NCI-H774 (cell line): ENCODE measurements at regions not wholly inside any gene's neighbourhood (a gene's known extent, or its start where the extent isn't known, plus 50 kb on each side); places are given as distances from the start of the nearest gene placed in this dataset.

Experiments used
- DNase-seq: peaks from one replicate; lab custom pipeline; 2025; lab: John Stamatoyannopoulos, UW

DNA sequence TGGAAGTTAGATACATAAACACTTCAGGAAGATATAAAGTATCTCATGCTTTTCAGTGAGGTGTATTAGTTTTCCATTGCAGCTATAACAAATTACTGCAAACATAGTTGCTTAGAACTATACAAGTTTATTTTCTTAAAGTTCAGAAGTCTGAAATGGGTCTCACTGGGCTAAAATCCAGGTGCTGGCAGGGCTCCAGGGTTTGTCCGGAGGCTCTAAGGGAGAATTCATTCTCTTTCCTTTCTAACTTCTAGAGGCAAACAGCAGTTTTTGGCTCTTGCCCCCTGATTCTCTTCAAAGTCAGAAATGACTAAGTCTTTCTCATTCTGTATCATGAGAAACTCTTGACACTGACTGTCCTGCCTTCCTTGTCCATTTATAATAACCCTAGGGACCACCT is 138.8 kb downstream of the AASDHPPT start:
- DNase-seq = no peak

DNA sequence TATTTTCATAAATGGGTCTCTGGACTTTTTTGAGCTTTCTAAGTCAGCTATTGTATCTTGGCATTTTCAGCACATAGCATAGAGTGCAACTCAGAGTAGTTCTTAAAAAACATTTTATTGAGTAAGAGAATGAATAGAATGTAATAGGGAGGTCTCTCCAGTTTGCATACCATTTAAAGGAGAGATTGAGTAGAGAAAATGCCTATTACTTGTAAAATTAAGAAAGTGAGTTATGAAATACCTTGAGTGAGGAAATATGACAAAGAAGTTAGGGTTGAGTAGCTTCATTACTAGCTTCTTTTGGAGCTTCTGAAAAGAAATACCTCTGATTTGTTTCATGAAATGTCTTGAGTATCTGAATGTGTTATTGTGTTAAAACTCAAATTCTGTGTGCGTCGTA is 140.0 kb downstream of the AASDHPPT start:
- no peak for DNase-seq

DNA sequence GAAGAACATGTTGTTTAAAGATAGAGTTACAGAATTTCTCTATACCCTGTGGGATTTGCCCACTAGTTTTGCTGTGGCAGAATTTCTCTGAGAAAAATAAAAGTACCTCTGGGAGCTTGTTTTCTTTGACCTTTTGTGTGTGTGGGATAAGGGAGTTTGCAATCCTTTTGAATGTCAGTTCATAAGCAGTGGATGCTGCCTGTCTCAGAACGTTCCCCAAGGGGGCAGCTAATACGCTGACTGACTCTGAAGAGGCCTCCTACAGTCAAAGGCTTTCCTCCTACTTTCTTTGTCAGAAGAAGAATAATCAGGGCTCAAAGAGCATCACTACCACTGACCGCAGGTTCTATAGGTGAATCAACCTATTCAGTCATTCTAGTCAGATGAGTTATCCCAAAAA is 140.6 kb downstream of the AASDHPPT start:
- DNase-seq = no peak

DNA sequence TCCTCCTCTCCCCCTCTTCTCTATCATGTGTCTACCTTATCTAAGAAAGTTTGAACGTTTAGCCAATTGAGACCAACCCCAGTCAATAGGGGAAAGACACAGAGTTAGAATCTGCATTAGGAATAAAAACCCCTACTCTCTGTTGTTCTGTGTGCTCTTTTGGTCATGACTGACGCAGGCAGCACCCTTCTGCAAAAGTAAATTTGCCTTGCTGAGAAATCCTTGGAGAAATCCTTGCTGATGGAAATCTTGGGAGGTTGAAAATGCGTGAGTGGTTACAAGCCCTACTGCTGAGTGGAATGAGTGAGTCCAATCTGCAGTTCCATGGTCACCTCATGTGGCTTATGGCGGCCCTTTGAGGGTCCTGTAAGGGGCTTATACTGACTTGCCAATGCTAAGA is 145.2 kb downstream of the AASDHPPT start:
- no peak for DNase-seq

DNA sequence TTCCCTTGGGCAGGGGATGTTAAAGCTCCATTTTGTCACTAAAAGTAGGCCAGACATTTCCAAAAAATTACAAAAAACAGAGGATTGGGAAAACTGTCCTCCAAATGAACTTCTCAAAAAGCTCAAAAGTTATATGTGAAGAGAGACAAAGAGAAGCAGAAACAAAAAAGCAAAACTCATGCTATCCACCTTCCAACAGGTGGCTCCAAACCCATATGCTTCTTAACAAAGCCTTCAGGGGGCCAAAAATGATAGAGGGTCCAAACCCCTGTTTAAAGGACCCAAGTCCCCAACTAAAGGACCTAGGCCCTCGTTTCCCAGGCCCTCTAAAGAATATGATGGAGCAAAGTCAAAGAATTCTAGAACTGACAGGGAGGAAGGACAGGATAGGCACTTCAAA is 146.7 kb downstream of the AASDHPPT start:
- DNase-seq = no peak

DNA sequence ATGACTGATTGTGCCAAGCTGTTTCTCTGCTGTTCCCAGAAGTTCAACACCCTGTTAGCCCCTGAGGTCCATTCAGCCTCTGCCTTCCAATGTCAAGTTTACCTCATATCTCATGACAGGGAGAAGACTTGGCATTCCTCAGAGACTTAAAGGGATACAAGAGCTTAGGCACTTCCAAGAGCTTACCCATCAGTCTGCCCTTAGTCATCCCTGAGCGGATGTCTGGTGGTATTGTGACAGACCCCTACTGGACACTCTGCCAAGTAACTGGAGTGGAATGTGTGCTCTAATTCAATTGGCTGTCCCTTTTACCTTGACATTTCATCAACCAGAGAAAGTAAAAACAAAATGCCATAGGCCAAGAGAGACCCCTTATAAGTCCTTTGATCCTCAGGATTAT is 151.5 kb downstream of the AASDHPPT start:
- no peak for DNase-seq

DNA sequence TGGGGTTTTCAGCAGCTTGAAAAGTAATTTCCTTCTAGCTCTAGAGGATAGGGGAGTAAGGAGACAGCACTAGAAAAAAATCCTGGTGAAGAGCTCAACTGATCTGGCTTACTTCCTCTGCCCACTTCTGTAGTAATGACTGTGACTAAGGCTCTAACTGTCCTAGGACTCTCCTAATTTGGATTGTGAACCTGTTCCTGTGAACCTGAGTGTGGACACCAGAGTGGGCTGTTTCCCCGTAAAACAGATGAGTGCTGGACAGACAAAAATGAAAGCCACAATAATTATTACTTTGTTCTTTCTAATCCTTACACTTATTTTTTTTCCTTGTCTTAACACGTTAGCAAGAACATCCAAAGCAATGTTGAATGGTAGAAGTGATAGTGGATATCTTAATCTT is 154.1 kb downstream of the AASDHPPT start:
- no peak for DNase-seq

DNA sequence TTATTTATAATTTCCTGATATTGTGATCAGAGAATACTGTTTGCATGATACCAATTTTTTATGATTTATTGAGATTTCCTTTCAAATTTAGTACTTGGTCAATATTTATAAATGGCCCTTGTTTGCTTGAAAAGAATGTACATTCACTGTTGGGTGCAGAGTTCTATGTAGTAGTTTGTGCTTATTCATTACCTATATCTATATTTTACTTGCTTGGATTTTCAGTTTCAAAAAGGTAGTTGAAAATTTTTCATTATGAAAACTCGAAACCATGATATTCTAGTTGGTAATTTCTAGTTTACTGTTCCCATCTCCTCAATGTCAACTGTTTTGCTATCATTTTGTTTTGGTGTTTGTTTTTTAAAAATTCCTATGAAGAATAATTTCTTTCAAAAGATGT is 155.7 kb downstream of the AASDHPPT start:
- no peak for DNase-seq

DNA sequence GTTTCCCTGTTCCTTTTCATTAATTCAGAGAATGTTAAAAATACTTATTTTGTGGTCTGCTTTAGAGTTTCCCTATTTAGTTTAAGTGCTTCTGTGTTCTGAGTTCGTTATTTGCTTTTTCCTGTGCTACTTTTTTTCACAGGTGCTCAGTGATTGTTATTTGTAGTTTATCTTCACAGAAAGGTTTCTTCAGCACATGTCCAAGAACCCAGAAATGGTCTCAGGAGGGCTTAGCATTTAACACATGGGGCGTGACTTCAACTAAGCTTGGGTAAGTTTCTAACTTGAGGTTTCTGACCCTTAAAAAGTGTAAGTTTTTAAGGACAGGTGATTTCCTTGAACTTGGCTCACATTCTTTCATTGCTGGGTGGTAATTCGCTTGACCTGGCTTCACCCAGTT is 157.3 kb downstream of the AASDHPPT start:
- no peak for DNase-seq

DNA sequence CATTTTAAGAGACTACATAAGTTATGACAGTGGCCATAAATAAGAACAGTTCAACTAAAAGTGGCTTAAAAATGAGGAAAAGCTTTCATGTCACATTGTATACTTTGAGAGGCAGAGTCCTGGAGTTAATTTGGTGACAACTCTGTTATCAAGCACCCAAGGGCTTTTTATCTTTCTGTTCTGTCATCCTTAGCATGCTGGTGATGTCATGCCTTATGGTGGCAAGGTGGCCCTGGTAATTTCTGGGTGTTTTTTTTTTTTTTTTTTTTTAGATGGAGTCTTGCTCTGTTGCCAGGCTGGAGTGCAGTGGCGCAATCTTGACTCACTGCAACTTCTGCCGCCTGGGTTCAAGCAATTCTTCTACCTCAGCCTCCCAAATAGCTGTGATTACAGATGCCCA is 158.8 kb downstream of the AASDHPPT start:
- DNase-seq = no peak

DNA sequence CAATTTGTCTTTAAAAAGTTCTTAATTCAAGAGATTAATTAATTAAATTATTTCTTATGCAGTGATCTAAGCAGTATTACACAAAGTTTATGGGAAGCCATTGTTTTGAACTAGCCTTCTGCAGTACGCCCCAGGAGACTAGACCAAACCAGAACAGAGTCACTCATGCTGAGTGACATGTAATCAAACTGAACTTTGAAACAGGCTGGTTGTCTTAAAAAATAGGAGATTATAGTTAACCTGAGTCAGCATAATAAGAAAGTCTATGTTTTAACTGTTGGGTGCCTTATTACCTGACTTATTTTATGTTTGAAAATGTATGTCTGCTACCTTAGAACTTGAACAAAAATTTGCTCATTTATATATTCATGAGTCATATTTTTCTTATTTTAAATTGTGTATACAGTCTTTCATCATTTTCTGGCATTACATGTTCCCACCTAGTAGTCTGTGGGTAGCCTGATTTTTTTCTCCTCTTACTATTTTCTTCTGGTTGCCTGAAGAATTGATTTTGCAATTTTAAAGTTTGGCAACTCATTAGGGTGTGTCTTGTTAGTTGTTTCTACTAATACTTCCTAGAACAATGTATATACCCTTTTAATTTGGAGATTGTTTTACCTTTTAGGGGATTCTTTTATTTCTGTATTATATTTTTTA is 161.4 kb downstream of the AASDHPPT start:
- no peak for DNase-seq

DNA sequence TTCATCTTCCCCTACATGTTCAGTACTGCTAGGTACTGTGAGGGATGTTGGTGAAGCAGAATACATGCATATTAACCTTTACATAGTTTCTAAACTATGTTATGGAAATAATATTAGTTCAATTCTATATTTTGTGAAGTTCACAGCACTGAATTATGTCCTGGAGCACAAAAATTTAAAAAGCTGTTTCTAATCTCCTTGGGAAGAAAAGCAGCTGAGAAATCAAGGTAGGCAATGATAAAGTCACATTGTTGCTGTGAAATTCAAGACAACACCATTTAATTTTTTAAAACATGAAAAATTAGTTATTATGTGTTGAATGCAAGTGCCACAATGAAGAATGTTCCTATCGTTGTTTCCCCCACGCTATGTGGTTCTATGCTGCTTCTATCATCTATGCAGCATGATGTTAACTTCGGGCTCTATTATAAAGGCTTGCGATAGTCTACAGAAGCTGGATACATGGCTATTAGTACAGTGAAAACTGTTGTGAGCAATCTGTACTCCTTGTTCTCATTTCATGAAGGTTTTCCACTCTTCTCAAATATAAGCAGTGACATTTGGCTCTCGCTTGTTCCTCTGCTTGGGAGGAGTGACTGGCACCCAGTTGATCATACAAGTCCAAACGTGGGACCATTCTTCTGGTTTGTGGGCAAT is 164.3 kb downstream of the AASDHPPT start:
- no peak for DNase-seq

DNA sequence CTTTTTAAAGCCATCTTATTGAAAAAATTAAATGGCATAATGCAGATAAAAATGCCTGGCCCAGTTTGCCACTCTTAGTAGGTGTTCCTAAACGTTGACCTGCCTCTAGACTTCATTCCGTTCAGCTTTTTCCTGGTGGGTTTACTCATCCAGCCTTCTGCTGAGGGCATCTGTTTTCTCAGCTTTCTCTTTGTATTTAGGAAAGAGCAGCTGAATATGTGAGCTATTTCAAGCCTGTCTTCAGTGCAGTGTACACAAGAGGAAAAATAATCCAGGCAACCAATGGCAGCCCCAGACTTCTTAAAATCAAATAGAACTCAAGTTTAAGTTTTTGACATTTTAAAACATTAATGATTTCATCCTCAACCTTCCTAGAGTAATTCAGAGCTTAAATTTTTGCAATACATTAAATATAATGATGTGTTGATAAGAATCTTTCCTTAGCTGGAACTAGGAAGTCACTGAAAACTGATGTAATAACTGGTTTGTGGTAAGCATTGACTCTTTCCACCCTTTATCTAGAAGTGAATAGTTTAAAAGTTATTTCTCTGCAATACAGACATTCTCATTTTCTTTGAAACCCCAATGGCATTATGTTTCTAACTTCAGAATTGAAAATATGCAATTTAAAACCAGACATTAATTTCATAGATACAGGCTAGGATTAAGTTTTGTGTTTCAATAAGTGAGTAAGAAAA is 165.4 kb downstream of the AASDHPPT start:
- DNase-seq = no peak

DNA sequence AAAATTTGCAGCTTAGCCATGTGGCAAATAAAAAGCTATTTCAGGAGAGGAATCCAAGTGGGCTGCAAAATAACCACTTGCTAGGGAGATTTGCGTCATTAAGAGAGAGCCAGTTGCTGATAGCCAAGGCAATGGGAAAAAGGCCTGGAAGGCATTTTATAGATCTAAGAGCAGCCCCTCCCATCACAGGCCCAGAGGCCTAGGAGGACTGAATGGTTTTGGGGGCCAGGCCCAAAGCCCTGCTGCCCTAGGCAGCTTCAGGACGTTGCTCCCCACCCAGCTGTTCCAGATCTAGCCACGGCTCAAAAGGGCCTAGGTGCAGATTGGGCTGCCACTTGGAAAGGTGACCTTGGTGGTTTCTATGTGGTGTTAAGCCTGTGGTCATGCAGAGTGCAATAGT is 169.0 kb downstream of the AASDHPPT start:
- no peak for DNase-seq

DNA sequence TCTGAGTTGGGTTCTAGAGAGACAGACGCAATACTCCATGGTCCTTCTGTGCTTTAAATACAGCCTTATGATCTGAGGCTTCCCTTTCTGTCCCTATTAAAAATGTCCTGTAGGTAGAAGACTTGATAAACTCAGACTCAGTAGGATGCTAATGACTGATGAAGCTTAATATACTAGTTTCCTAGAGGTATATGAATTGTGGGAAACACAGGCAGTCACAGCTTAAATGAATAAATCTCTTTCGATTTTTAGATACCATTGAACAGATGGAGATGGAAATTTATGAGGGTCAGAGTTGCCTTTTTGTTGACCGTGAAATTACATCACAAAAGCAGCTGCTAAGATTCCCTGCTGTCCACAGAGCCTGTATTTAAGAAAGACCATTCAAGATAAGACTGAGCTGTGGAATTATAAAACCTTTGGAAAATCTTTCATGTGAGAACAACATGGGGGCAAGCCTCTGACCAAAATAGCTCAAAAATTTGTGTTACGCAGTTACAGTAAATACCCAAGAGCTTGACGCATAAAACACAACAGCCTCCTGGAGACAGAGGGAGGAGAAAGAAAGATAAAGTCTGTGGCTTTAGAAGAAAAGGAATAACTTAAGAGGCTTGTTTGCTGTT is 172.3 kb downstream of the AASDHPPT start:
- no peak for DNase-seq

DNA sequence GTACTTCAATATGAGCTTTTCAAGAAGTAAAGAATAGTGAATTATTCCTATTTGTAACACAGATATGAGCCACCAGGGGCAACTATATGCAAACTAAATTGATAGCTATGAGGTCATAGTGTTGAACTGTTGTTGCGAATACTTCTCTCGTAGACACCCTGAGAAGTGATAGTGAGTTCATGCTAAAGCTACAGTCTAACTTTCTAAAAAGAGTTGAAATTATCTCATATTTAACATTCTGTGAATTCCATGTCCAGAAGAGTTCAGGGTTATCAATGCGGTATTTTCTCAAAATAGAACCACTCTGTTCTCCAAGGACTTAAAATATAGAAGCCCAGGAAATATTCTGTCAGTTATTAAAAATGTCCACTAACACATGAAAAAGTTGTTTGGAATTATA is 185.4 kb downstream of the AASDHPPT start:
- DNase-seq = no peak

DNA sequence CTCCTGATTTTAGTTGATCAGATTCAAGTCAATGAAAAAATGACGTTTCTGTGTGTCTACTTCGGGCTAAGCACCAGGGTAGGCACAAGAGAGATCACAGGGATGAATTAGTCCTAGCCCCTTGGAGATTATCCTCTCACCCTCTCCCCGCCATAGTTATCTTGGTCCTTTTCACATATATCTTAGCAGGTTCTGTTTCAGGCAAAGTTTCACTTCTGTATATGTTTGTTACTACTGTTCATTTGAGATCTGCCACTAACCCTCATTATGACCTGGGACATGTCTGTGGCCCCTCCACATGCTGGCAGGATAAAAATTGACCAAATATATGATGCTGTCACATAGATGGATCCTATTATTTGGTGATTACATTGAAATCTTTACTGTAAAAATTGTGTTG is 186.1 kb downstream of the AASDHPPT start:
- no peak for DNase-seq

DNA sequence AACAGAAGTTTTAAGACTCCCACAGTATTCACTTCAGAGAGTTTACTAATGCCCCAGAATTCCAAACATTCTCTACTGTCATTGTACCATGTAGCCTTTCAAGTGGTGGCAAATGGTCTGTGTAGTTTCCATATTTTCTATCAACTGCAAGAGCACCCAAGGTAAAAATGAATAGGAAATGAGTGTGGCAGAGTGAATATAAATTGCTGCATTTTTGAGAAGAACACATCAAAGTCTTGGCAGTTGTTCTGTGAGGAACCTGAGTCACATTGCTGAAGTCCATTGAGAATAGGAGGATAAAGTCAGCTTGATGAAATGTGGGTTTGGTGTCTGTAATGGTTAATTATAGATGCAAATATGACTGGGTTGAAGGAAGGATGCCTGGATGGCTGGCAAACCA is 193.6 kb downstream of the AASDHPPT start:
- no peak for DNase-seq

DNA sequence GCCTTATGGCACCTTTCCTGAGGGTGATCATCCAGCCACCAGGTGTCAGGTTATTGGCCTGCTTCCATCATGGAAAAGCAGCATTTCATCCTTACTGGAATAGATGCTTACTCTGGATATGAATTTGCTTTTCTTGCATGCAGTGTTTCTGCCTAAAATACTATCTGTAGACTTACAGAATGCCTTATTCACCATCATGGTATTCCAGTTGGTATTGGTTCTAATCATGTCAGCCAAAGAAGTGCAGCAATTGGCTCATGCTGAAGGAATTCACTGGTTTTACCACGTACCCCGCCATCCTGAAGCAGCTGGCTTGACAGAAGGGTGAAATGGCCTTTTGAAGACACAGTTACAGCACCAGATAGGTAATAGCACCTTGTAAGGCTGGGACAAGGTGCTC is 194.2 kb downstream of the AASDHPPT start:
- no peak for DNase-seq

DNA sequence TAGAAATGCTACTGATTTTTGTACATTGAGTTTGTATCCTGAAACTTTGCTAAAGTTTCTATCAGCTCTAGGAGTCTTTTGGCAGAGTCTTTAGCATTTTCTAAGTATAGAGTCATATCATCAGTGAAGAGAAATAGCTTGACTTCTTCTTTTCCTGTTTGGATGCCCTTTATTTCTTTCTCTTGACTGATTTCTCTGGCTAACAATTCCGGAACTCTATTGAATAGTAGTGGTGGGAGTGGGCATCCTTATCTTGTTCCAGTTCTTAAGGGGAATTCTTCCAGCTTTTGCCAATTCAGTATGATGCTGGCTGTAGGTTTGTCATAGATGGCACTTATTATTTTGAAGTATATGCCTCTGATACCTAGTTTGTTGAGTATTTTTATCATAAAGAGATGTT is 197.7 kb downstream of the AASDHPPT start:
- no peak for DNase-seq

DNA sequence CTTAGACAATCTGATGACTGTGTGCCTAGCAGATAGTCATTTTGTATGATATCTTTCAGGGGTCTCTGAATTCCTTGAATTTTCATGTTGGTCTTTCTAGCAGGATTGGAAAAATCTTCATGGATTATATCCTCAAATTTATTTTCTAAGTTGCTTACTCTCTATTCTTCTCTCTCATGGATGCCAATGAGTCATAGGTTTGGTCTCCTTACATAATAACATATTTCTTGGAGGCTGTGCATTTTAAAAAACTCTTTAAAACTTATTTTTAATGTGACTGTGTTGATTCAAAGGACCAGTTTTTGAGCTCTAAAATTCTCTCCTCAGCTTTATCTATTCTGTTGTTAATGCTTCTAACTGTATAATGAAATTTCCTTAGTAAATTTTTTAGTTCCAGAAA is 198.7 kb downstream of the AASDHPPT start:
- no peak for DNase-seq

DNA sequence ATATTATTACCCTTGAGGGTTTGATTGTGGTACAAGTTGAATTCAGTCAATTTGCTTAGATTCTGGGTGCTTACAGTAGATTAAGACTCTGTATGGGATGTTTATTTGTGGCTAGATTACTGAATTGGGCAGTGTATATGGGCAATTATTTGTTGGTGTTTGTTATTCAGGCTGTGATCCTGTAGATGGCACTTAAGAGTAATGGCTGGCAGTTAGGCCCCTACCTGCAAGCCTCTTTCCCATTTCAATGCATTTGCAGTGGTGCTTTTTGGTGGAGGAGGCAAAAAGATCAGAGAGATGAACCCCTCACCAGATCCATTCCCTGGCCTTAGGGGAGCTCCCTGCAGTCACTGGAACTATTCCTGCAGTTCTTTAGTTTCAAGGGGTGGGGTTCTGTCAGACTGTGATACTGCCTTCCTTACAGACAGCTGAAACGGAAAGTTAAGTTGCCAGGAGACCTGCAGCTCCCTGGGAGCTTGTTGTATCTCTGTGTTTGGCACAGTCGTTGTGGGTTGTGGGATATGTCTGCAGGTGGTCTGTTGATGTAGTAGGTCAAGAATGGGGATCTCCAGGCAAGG is 199.5 kb downstream of the AASDHPPT start:
- no peak for DNase-seq

DNA sequence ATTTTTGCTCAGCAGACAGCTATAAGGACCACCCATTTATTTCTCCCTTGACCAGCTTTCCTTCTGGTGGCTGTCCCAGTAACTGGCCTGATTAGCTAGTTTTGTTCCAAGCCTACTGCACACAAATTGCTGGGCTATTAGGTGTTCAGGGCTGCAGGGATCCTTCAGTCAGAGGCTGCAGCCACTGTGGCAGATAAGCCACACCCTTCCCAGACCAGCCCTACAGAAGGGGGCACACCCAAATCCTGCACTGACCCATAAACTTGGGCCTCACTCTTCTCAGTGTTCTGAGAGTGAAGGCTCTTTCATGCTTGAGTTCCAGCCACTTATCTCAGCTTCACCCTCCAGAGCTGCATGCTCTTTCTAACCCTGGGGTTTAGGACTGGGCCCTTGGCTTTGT is 200.0 kb downstream of the AASDHPPT start:
- DNase-seq = no peak
